NCI-H146 treated with DMSO at 0.1 percent for 48 hours (cell line): ENCODE measurements at regions not wholly inside any gene's neighbourhood (a gene's known extent, or its start where the extent isn't known, plus 50 kb on each side); places are given as distances from the start of the nearest gene placed in this dataset.
A peak's percentile ranks its signal among the peaks of the same experiment; 100 is the strongest.
"Not testable (repeated sequence)": the region's sequence is repeated elsewhere in the genome, so short reads cannot be mapped to it uniquely, and the experiment has no call there.

Experiments
- DNase-seq: peaks from one replicate; lab custom pipeline; 2025; ENCODE audit not compliant: unreplicated experiment; lab: John Stamatoyannopoulos, UW

DNA sequence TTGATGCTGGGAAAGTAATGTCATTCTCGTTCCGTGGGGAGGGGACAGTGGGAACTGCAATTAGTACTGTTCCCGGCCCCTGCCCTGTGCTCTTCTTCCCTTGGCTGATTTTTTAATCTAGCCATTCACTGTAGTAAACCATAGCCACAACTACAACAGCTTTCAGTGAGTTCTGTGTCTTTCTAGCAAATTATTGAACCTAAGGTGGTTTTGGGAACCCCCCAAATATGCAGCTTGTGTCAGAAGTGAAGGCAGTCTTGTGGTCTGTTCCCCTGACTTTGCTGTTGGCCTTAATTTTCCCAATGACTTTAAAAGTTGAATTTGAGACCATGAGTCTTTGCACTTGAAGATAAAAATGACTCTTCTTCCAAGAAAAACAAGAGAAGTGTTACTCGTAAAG lies 114.3 kb upstream of the ETV6 start:
- DNase-seq: no peak

DNA sequence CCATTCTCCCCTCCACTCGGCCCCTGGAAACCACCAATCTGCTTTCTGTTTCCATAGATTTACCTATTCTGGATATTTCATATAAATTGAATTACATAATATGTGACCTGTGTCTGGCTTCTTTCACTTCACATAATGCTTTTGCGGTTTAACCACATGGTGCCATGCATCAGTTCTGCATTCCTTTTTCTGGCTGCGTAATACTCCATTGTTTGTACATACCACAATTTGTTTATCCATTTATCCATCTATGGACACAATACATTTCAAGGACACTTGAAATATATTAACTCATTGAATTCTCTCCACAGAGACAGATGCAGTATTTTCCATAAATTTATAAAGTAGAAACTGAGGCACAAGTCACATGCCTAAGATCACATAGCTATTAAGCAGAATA lies 110.3 kb upstream of the ETV6 start:
- no peak for DNase-seq

DNA sequence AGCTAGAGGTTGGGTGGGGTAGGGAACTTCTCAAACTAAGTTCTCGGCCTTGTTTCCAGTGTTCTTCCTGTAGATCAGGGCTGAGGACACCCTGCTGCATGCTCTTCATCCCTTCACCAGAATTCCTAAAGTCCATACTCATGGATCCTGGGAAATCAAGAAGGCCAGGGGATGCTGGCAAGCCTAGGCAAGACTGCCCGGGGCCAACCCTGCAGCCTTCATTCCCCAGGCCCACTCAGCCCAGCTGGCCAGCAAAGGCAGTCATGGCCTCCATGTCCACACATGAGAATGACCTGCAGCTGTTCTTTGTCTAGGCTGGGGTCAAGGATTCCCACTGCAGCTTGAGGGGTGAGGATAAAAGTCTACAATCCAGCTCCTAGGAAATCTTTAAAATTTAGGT lies 109.3 kb upstream of the ETV6 start:
- no peak for DNase-seq

DNA sequence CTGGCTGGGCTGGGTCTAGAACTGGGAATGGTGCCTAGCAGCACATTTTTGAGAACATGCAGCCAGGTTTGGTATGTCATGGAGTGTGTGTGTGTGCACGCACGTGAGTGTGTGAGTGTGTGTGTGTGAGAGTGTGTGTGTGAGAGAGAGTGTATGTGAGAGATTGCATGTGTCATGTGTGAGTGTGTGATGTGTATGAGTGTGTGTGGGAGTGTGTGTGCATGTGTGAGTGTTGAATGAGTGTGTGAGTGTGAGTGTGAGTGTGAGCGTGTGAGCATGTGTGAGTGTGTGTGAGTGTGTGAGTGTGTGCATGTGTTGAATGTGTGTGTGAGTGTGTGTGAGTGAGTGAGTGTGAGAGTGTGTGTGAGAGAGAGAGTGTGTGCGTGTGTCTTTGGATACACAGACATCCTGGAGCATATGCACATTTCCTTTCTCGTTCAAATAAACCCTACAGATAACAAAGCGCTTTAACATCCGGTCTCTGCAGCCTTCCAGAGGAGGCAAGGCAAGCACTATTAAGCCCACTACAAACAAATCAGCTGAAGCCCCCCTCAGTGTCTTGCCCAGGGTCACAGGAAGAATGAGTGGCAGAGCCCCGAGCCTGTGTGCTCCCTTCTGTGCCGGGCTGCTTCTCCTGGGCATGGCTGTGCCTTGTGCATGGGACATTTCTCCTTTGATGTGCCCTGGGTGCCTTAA lies 108.7 kb upstream of the ETV6 start:
- no peak for DNase-seq

DNA sequence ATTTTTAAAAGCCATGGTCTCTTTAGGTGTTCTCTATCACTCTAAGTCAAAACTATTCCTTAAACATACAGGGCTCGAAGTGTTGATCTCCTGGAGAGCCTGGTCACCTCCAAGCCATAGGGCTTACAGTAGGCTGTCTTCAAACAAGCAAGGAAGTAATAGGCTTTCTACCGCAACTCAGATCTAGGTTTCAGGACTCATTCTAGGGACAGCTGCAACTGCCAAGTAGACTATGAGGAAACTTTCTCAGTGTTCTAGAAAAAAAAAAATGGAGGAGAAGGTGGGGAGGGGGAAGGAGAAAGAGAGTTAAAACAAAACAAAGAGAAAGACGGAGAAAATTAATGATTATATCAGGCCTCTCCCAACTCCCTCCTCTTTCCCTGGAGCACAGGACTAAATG lies 106.9 kb upstream of the ETV6 start:
- no peak for DNase-seq

DNA sequence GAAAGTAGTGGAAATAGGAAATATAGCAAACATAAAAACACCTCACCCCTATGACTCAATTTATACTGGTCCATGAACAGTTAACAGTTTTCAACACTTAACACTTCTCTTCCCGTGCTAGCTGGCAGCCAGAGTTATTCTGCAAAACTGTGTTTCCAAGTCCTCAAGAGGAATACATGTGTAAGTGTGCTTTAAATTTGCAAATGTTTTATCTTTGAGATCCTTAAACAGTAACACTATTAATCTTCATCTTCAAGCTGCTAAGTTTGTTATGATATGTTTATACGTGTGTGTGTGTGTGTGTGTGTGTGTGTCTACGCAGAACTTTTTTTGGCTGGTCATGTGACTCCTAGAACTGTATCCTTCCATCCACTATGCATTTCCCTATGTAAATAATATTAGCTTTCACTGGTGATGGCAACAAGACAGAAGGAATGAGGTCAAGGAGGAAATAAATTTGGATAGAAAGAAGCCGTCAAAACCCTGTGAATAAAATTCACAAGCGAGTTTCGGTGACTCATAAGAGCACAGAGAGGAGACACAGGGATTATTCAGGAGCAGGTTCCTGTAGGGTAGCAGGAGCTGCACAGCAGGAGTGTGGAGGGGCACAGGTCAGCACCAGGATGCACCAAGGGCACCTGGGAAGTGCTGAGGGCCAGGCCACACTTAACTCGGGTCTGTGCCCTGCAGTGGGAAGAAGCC lies 105.9 kb upstream of the ETV6 start:
- DNase-seq: no peak

DNA sequence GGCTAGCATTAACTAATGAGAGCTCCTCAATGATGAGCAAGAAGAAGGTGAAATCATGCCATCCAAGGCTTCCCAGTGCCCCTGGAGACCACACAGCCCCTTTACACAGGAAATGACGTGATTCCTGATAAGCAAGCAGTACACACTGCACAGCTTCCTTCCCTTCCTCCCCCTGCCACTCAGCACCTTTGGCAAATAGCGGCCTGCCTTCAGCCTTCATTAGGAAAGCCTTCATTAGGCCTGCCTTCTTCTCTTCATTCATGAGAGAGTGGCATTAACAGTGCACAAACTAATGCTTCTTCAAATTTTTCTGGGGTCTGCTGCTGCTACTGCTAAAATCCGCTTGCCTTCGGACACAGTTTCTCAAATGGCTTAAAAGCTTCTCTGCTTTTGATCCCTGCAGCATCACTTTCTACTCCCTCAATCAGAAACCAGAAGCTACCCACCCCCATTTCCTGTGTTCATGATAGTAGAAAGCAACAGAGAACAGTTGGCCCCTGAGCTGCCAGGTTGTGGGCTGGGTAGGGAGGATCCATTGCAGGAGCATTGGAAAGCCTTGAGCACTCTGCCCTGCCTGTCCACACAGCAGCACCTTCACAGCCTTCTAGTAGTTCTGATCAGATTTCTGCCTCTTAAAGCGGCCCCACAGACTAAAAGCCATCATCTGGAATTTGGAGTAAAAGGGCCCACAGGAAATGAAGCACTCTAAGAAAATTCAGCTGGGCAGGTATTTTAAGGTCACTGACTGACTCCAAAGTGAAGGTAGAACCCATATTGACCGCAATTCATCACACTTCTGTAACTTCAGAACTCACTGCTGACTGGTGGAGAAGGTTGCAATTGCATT lies 103.8 kb upstream of the ETV6 start:
- DNase-seq: no peak

DNA sequence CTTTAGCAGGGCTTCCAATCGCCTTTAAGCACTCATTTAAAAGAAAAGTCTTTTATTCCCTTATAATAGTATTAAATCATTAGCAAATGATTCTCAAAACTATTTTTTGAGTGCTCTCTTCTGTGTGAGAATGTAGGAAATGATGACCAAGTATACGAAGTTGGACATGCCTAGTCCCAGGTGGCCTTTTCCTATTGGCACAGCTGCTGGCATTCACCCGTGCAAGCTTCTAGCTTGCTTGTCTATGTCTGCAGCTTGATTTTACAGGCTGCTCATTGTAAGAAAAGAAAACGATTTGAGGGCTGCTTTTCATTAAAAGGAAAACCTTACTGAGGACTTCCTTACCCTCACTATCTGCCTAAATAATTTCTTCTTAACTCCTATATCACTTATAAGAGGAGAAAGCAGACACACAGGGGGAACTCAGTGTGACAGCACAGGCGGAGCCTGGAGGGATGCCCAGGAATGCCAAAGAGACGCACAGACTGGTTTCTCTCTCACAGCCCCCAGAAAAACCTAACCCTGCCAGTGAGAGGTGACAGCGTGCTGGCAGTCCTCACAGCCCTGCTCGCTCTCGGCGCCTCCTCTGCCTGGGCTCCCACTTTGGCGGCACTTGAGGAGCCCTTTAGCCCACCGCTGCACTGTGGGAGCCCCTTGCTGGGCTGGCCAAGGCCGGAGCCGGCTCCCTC lies 102.7 kb upstream of the ETV6 start:
- not testable (repeated sequence) for DNase-seq

DNA sequence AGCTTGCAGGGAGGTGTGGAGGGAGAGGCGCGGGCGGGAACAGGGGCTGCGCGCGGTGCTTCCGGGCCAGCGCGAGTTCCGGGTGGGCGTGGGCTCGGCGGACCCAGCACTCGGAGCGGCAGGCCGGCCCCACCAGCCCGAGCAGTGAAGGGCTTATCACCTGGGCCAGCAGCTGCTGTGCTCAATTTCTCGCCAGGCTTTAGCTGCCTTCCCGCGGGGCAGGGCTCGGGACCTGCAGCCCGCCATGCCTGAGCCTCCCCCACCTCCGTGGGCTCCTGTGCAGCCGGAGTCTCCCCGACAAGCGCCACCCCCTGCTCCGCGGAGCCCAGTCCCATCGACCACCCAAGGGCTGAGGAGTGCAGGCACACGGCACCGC lies 102.2 kb upstream of the ETV6 start:
- not testable (repeated sequence) for DNase-seq

DNA sequence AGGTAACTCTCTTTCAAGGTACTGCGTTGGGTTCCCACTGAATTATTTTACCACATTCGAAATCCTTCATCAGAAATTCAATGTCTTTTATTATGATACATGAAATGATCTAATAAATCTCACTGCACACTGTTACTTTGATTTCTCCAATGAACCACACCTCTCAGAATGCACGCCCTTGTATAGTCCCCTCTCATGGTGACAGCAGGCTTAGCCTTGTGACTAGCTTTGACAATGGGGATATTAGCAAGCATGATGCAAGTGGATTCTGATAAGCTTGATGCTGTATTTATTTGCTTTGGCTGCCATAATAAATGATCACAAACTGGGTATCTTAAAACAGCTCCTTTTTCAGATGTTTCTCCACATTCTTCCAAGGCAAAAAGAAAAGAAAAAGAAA lies 100.4 kb upstream of the ETV6 start:
- DNase-seq: no peak

DNA sequence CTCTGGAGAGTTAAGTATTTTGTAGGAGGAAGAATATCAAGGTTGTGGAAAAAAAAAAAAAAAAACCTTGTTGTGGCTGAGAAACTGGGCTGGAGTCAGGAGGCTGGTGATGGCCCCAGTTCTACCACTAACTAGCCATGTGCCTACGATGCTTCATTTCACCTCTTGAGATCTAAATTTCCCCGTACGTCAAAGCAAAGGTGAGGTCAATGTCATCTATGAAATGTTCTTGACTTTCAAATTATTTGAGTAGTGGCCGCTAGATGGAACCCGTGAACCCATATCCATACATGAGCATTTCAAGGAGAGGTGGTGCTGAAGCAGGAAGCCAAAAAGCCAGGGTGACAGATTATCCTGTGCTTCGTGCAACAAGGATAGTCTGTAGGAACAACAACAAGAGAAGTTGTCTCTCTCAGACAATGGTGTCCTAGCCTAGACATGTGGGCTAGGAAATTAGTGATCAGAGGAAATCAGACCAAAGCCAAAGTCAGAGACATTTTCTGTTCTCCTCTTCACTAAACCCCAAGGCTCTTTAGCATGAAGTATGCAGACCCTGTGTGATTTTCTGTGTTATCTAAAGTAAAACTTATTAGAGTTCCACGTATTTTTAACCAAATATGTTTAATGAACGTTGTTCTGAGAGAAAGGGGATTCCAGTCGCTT lies 95.5 kb upstream of the ETV6 start:
- DNase-seq: peak; percentile 87

DNA sequence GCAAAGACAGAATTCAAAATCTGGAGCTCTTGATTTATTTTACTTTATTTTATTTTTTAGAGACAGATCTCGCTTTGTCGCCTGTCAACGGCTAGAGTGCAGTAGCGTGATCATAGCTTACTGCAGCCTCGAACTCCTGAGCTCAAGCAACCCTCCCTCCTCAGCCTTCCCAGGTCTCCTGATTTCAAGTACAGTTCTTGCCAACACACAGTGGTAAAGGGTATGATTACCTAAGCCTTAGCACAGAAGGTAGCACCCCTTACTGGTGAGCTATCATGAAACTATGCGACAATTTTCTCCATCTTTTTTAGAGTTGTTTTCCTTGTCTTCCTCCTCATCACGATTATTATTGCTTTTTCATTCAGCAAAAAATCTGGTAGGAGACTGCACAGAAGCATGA lies 94.3 kb upstream of the ETV6 start:
- DNase-seq: no peak

DNA sequence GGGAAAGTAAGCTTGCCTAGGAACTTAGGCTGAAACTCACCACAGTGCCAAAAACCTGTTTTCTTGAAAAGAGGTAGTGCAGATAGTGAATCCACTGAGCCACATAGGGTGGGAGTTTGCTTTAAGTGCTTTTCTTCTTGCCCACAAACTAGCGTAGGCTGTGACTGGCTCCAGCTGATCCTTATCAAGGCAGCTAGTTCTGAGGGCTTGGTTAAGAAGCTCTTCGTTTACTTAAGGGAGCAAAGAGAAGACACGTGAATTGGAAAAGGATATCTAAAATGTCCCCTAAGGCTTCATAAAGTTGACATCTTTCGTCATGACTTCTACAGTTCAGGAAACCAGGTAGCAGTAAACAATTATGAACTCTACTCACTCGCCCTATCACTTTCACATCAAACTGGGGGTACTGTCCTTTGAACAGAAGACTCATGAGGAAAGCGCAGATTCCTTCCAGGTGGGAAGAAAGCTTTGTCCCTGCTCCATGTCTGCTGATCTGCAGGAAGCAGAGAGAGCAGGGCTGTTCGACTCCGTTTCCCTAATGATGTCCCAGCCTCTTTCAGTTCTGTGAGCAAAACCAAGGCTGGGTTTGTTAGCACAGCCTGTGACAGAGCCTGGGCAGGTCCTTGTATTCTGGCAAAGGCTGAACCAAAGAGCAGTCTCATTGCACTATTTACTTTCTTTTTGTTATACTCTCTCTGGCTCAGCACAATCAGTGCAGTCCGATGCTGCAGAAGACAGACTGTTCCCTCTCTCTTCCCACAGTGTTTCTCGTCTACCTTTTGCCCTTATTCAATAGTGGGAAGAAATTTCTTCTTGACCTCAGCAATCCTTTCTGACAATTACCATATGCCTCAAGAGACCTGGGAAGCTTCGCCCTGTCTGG lies 93.5 kb upstream of the ETV6 start:
- DNase-seq: no peak

DNA sequence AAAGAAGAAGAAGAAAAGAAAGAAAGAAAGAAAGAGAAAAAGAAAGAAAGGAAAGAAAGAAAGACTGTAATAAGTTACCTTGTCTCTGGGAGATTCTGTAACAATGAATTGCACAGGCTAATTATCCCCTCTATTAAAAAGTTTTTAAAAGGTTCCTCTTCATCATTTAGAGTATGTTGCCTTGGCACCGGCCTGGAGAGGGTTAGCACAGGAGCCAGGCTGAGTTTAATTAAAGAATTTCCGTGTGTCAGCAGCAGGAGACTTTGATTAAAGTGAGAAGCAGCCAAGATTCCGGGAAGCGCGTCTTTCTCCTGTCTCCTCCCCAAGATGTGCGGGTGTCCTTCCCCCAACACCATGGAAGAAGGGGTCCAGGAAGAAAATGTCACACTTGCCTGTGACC lies 92.8 kb upstream of the ETV6 start:
- no peak for DNase-seq

DNA sequence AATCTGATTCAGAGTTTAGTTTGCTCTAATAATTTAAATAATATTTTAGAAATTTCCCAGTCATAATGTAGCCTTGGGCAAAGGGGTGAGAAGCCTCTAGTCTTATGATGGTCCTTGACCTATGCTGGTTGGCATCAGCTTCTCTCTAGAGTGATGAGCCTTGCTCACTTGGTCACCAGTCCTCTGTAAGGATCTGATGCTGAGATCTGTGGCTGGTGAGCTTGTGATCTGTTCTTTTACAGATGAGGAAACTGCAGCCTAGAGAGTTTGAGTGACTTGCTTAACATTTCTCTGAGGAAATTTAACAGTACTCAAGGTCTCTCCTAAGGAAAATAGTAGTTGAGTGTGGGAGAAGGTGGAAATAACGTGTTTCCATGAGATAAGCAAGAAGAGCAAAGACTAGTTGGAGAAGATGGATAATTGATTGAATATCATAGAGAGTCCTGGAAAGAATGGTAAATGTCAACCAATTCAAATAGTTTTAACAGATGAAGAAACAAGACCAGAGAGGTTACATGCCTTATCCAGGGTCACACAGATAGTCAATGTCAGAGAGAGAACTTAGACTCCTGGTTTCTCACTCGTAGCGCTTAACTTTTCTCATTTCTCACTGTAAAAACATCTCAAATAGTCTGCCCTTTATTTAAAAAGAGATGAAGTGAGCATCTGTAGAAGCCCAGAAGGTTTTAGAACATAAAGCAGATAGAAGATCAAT lies 89.7 kb upstream of the ETV6 start:
- DNase-seq: no peak

DNA sequence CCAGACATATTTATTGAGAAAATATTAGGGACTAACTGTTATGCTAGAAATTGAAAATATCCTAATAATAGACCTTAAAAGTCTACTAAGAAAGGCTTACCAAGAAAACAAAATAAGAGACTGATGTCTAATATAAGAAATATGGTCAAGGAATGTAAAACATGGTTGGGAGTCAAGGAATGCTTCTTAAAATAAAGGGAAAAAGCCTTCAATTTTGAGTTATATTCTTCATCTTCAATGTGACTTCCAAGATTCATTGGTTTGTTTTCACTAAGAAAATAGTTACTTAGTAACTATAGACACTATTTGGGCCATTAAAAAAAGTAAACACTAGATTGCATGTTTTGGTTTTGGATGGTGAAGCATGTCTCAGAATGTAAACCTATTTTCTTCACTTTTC lies 88.1 kb upstream of the ETV6 start:
- DNase-seq: no peak

DNA sequence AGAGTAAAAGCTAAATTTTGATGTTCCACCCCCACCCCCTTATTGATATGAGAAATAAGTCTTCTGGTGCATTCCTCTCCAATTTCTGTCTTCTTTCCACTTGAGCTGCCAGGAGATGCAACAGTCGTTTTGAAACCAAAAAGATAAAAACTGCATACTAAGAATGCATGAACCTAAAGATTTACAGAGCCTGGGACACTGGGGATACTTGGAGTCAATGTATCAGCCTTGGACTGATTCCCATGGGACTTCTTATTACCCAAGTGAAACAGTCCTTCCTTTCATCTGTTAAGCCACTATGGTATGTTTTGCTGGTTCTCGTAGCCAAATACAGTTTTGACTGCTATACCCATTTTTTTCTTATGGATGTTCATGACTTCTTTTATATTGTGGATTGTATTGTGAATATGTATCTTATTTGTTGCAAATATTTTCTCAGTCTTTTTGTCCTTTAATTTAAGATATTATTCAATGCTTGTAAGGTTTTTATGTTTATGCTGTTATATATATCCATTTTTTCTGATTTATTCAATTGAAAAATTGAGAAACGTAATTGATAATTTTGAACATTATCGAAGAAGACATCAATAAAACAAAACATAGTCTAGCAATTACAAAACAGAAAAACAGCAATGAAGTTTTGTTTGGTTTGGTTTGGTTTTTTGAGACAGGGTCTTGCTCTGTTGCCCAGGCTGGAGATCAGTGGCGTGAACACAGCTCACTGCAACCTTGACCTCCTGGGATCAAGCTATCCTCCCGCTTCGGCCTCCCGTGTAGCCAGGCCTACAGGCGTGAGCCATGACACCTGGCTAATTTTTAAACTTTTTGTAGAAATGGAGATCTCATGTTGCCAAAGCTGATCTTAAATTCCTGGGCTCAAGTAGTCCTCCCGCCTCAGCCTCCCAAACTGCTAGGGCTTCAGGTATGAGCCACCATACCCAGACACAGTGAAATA lies 85.4 kb upstream of the ETV6 start:
- no peak for DNase-seq

DNA sequence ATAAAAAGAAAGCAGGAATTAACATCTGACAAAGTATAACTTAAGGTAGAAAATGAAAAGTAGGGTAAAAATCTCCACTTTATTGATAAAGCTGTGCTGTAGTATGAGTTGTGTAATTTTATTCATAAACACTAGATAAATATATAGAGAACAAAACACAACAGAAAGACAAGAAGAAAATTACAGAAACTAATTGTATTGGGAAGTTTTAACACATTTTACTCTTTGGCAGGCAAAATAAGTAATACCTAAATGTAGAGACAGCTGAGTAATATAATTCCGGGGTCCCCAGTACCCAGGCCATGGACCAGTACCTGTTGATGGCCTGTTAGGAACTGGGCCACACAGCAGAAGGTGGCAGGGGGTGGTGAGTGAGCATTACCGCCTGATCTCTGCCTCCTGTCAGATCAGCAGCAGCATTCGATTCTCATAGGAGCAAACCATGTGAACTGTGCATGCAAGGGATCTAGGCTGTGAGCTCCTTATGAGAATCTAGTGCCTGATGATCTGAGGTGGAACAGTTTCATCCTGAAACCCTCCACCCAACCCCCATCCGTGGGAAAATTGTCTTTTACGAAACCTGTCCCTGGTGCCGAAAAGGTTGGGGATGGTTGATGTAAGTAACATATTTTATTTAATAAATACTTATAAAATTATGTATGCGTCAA lies 84.4 kb upstream of the ETV6 start:
- no peak for DNase-seq
